GM18907 (cell line): ENCODE measurements at regions not wholly inside any gene's neighbourhood (a gene's known extent, or its start where the extent isn't known, plus 50 kb on each side); places are given as distances from the start of the nearest gene placed in this dataset.
"Not testable (repeated sequence)": the region's sequence is repeated elsewhere in the genome, so short reads cannot be mapped to it uniquely, and the experiment has no call there.

Experiments
- ATAC-seq: cut with Tn5 transposase; IDR thresholded peaks from one replicate; pipeline ENCODE4 v1.9.1; 2021; ENCODE audit warnings: mild to moderate bottlenecking, moderate library complexity; ENCODE audit not compliant: unreplicated experiment

GRCh38 chr17:20840987-20841865, 201.6 kb downstream of the USP22 start:
- not testable (repeated sequence) for ATAC-seq

GRCh38 chr17:20842012-20842411, 200.8 kb downstream of the USP22 start:
- ATAC-seq = not testable (repeated sequence)

GRCh38 chr17:20843261-20843660, 199.6 kb downstream of the USP22 start:
- not testable (repeated sequence) for ATAC-seq

- not testable (repeated sequence) for ATAC-seq
Measured at GRCh38 chr17:20843799-20844553, 198.8 kb downstream of the USP22 start.

- not testable (repeated sequence) for ATAC-seq
Measured at GRCh38 chr17:20848869-20849443, 193.9 kb downstream of the USP22 start.

GRCh38 chr17:20851591-20852238, 191.1 kb downstream of the USP22 start:
- ATAC-seq = not testable (repeated sequence)

GRCh38 chr17:20852239-20852989, 190.4 kb downstream of the USP22 start:
- no peak for ATAC-seq

- ATAC-seq = no peak
Measured at GRCh38 chr17:20852990-20853370, 189.8 kb downstream of the USP22 start.

GRCh38 chr17:20855910-20856470, 186.8 kb downstream of the USP22 start:
- not testable (repeated sequence) for ATAC-seq

- ATAC-seq = not testable (repeated sequence)
Measured at GRCh38 chr17:20866444-20867209, 176.2 kb downstream of the USP22 start.

GRCh38 chr17:20867436-20867937, 175.3 kb downstream of the USP22 start:
- not testable (repeated sequence) for ATAC-seq

GRCh38 chr17:20867938-20868661, 174.7 kb downstream of the USP22 start:
- not testable (repeated sequence) for ATAC-seq

- ATAC-seq = not testable (repeated sequence)
Measured at GRCh38 chr17:20868662-20869007, 174.2 kb downstream of the USP22 start.

- not testable (repeated sequence) for ATAC-seq
Measured at GRCh38 chr17:20873173-20873572, 169.6 kb downstream of the USP22 start.

- not testable (repeated sequence) for ATAC-seq
Measured at GRCh38 chr17:20873688-20874328, 169.0 kb downstream of the USP22 start.

- not testable (repeated sequence) for ATAC-seq
Measured at GRCh38 chr17:20877384-20877783, 165.4 kb downstream of the USP22 start.

- no peak for ATAC-seq
Measured at GRCh38 chr17:20890338-20890737, 152.5 kb downstream of the USP22 start.

- ATAC-seq = not testable (repeated sequence)
Measured at GRCh38 chr17:20895426-20895825, 147.4 kb downstream of the USP22 start.
